ENCODE measurements at regions not wholly inside any gene's neighbourhood (a gene's known extent, or its start where the extent isn't known, plus 50 kb on each side); places are given as distances from the start of the nearest gene placed in this dataset.

DNA sequence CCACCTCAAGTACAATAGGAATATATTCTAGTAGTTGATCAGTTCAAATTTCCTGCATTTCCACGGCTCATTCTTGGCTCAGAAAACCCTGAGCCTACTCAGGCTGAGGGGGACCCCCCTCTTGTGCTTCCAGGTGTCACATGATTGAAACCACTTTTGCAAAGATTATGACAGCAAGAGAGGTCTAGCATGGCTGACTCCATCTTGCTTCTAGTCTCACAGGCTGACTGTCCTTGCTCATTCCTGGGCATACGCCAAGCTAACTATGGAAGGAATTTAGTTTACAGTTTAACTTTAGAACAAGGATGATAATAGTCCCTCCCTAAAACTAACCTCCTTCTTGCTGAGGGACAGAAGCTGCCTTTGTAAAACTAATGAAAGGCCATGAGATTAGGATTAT lies 154.1 kb downstream of the SNX18 start:
- TF ChIP-seq POLR2AphosphoS5 (IDR thresholded peaks at IDR 0.05; ENCODE audit: low read depth, low read length) (no peak), POLR2A (IDR thresholded peaks at IDR 0.05; ENCODE audit: low read depth, low read length) (no peak)

Measured in GM12892 (cell line).